WTC11 (cell line): ENCODE measurements at regions not wholly inside any gene's neighbourhood (a gene's known extent, or its start where the extent isn't known, plus 50 kb on each side); places are given as distances from the start of the nearest gene placed in this dataset.

Experiments used
- ATAC-seq: fragments of 200-7000 bp; cut with Tn5 transposase; 2 replicates; pipeline ENCODE4 v1.10.0; 2021; ENCODE audit warnings: mild to moderate bottlenecking, moderate library complexity
- CTCF ChIA-PET: fragments of 300-600 bp; sonication (Branson Sonifier 250); formaldehyde crosslinking; loops from one replicate; lab custom pipeline; 2021; ENCODE audit warnings: antibody characterized with exemption; lab: Charles Lee
- POLR2A ChIA-PET: fragments of 350-600 bp; sonication (Branson Sonifier 250); formaldehyde crosslinking; loops from one replicate; lab custom pipeline; 2021; ENCODE audit warnings: antibody characterized with exemption; lab: Charles Lee
- DNase-seq: peaks from one replicate; pipeline ENCODE4 v3.0.0; 2021; ENCODE audit warnings: low spot score
- H3K27ac Mint-ChIP-seq: 2 replicates; pipeline ENCODE4 v1.8.0; 2021; ENCODE audit warnings: mixed read lengths
- H3K27me3 Mint-ChIP-seq: 2 replicates; pipeline ENCODE4 v1.8.0; 2021; ENCODE audit warnings: low read depth, mild to moderate bottlenecking, moderate library complexity, mixed read lengths
- H3K36me3 Mint-ChIP-seq: 2 replicates; pipeline ENCODE4 v1.8.0; 2021; ENCODE audit warnings: mixed read lengths
- H3K4me1 Mint-ChIP-seq: 2 replicates; pipeline ENCODE4 v1.8.0; 2022; ENCODE audit warnings: mixed read lengths
- H3K4me3 Mint-ChIP-seq: 2 replicates; pipeline ENCODE4 v1.8.0; 2021; ENCODE audit warnings: mild to moderate bottlenecking, moderate library complexity, mixed read lengths
- H3K9me3 Mint-ChIP-seq: 2 replicates; pipeline ENCODE4 v1.8.0; 2021; ENCODE audit warnings: mixed read lengths
- CBFB ChIP-seq: sonication (generic); formaldehyde crosslinking; IDR thresholded peaks from 2 replicates; pipeline ENCODE4 v1.8.1; 2022; ENCODE audit warnings: mild to moderate bottlenecking, low read depth, missing genetic modification reagents
- CREB1 ChIP-seq: sonication (generic); formaldehyde crosslinking; IDR thresholded peaks from 2 replicates; pipeline ENCODE4 v1.8.0; 2023; ENCODE audit warnings: mild to moderate bottlenecking, missing genetic modification reagents
- CREM ChIP-seq: sonication (generic); formaldehyde crosslinking; IDR thresholded peaks from 2 replicates; pipeline ENCODE4 v1.8.1; 2022; ENCODE audit warnings: mild to moderate bottlenecking, missing genetic modification reagents, moderate library complexity
- NFATC4 ChIP-seq: fragments of 250-450 bp; sonication (Bioruptor Pico); IDR thresholded peaks from 2 replicates; pipeline ENCODE4 v1.9.0; 2021; ENCODE audit warnings: mild to moderate bottlenecking
- RELA ChIP-seq: sonication (generic); formaldehyde crosslinking; IDR thresholded peaks from 2 replicates; pipeline ENCODE4 v1.8.1; 2022; ENCODE audit warnings: missing genetic modification reagents, mild to moderate bottlenecking, borderline replicate concordance
- SMAD3 ChIP-seq: sonication (generic); formaldehyde crosslinking; IDR thresholded peaks from 2 replicates; pipeline ENCODE4 v1.8.0; 2022; ENCODE audit warnings: missing genetic modification reagents, mild to moderate bottlenecking, borderline replicate concordance
- SP1 ChIP-seq: sonication (generic); formaldehyde crosslinking; conservative IDR thresholded peaks from 2 replicates; pipeline ENCODE4 v1.8.1; 2022; ENCODE audit warnings: missing genetic modification reagents
- TEAD1 ChIP-seq: sonication (generic); formaldehyde crosslinking; IDR thresholded peaks from 2 replicates; pipeline ENCODE4 v1.8.0; 2022; ENCODE audit warnings: mild to moderate bottlenecking, missing genetic modification reagents
- TEAD4 ChIP-seq: sonication (generic); formaldehyde crosslinking; IDR thresholded peaks from 2 replicates; pipeline ENCODE4 v1.8.0; 2022; ENCODE audit warnings: mild to moderate bottlenecking, missing genetic modification reagents
- TP53 ChIP-seq: sonication (generic); formaldehyde crosslinking; IDR thresholded peaks from 2 replicates; pipeline ENCODE4 v1.8.1; 2023; ENCODE audit warnings: mild to moderate bottlenecking, missing genetic modification reagents
- ZNF121 ChIP-seq: sonication (generic); formaldehyde crosslinking; IDR thresholded peaks from 2 replicates; pipeline ENCODE4 v1.8.0; 2023; ENCODE audit warnings: missing genetic modification reagents
- ZNF219 ChIP-seq: sonication (generic); formaldehyde crosslinking; IDR thresholded peaks from 2 replicates; pipeline ENCODE4 v1.8.0; 2023; ENCODE audit warnings: missing genetic modification reagents, mild to moderate bottlenecking, borderline replicate concordance
- TF ChIP-seq, protein P1 (sequence below): sonication (generic); formaldehyde crosslinking; IDR thresholded peaks from 2 replicates; pipeline ENCODE4 v1.8.1; 2023; ENCODE audit warnings: mild to moderate bottlenecking, missing genetic modification reagents, borderline replicate concordance
- TF ChIP-seq, protein P2 (sequence below): sonication (generic); formaldehyde crosslinking; IDR thresholded peaks from 2 replicates; pipeline ENCODE4 v1.8.0; 2023; ENCODE audit warnings: missing genetic modification reagents, mild to moderate bottlenecking, borderline replicate concordance
- TF ChIP-seq, protein P3 (sequence below): sonication (generic); formaldehyde crosslinking; IDR thresholded peaks from 2 replicates; pipeline ENCODE4 v1.8.0; 2022; ENCODE audit warnings: mild to moderate bottlenecking, missing genetic modification reagents
- TF ChIP-seq, protein P4 (sequence below): sonication (generic); formaldehyde crosslinking; IDR thresholded peaks from 2 replicates; pipeline ENCODE4 v1.8.1; 2022; ENCODE audit warnings: mild to moderate bottlenecking, moderate library complexity, missing genetic modification reagents
- TF ChIP-seq, protein P5 (sequence below): fragments of 250-450 bp; sonication (Bioruptor Pico); IDR thresholded peaks from 2 replicates; pipeline ENCODE4 v1.9.0; 2021; ENCODE audit warnings: mild to moderate bottlenecking, borderline replicate concordance
- TF ChIP-seq, protein P6 (sequence below): sonication (generic); formaldehyde crosslinking; IDR thresholded peaks from 2 replicates; pipeline ENCODE4 v1.8.1; 2023; ENCODE audit warnings: mild to moderate bottlenecking, missing genetic modification reagents

DNA sequence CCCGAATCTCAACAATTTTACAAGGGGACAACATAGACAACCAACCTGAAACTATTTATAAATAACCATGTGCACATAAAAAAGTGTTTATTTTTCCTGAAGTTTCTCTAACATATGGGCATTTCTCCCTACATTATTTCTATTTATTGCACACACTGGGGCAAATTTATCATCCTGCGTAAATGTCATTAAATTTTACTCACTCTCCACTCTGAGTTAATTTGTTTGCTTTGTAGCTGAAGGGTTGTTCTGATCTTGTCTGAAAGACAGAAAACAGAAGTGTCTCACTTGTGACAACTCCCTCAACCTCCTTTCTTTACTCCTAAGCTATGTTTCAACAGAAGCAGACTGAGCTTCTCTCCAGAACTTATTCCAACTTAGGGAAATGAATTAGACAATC, 194.2 kb downstream of the HIPK3 start:
- CTCF ChIA-PET, result no interaction called here
- Mint-ChIP-seq H3K27ac (no peak overlapping the region), H3K4me3 (no peak overlapping the region), H3K4me1 (no peaks in the 10 kb centered on the region), H3K36me3 (no peaks in the 10 kb centered on the region), H3K27me3 (no peaks in the 10 kb centered on the region), H3K9me3 (no peaks in the 10 kb centered on the region)
- POLR2A ChIA-PET, result no interaction called here
- DNase-seq (no peak), ATAC-seq (no peak)
- TF ChIP-seq CBFB (CRISPR knock-in tag), result no peak
- no peak for TF ChIP-seq TP53 (CRISPR knock-in tag)
- TF ChIP-seq, protein P1, sequence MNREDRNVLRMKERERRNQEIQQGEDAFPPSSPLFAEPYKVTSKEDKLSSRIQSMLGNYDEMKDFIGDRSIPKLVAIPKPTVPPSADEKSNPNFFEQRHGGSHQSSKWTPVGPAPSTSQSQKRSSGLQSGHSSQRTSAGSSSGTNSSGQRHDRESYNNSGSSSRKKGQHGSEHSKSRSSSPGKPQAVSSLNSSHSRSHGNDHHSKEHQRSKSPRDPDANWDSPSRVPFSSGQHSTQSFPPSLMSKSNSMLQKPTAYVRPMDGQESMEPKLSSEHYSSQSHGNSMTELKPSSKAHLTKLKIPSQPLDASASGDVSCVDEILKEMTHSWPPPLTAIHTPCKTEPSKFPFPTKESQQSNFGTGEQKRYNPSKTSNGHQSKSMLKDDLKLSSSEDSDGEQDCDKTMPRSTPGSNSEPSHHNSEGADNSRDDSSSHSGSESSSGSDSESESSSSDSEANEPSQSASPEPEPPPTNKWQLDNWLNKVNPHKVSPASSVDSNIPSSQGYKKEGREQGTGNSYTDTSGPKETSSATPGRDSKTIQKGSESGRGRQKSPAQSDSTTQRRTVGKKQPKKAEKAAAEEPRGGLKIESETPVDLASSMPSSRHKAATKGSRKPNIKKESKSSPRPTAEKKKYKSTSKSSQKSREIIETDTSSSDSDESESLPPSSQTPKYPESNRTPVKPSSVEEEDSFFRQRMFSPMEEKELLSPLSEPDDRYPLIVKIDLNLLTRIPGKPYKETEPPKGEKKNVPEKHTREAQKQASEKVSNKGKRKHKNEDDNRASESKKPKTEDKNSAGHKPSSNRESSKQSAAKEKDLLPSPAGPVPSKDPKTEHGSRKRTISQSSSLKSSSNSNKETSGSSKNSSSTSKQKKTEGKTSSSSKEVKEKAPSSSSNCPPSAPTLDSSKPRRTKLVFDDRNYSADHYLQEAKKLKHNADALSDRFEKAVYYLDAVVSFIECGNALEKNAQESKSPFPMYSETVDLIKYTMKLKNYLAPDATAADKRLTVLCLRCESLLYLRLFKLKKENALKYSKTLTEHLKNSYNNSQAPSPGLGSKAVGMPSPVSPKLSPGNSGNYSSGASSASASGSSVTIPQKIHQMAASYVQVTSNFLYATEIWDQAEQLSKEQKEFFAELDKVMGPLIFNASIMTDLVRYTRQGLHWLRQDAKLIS (CRISPR knock-in tag), result no peak
- no peak for TF ChIP-seq SP1 (CRISPR knock-in tag)
- TF ChIP-seq, protein P2, sequence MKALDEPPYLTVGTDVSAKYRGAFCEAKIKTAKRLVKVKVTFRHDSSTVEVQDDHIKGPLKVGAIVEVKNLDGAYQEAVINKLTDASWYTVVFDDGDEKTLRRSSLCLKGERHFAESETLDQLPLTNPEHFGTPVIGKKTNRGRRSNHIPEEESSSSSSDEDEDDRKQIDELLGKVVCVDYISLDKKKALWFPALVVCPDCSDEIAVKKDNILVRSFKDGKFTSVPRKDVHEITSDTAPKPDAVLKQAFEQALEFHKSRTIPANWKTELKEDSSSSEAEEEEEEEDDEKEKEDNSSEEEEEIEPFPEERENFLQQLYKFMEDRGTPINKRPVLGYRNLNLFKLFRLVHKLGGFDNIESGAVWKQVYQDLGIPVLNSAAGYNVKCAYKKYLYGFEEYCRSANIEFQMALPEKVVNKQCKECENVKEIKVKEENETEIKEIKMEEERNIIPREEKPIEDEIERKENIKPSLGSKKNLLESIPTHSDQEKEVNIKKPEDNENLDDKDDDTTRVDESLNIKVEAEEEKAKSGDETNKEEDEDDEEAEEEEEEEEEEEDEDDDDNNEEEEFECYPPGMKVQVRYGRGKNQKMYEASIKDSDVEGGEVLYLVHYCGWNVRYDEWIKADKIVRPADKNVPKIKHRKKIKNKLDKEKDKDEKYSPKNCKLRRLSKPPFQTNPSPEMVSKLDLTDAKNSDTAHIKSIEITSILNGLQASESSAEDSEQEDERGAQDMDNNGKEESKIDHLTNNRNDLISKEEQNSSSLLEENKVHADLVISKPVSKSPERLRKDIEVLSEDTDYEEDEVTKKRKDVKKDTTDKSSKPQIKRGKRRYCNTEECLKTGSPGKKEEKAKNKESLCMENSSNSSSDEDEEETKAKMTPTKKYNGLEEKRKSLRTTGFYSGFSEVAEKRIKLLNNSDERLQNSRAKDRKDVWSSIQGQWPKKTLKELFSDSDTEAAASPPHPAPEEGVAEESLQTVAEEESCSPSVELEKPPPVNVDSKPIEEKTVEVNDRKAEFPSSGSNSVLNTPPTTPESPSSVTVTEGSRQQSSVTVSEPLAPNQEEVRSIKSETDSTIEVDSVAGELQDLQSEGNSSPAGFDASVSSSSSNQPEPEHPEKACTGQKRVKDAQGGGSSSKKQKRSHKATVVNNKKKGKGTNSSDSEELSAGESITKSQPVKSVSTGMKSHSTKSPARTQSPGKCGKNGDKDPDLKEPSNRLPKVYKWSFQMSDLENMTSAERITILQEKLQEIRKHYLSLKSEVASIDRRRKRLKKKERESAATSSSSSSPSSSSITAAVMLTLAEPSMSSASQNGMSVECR (CRISPR knock-in tag), result no peak
- no peak for TF ChIP-seq RELA (CRISPR knock-in tag)
- TF ChIP-seq CREB1 (CRISPR knock-in tag), result no peak
- TF ChIP-seq, protein P3, sequence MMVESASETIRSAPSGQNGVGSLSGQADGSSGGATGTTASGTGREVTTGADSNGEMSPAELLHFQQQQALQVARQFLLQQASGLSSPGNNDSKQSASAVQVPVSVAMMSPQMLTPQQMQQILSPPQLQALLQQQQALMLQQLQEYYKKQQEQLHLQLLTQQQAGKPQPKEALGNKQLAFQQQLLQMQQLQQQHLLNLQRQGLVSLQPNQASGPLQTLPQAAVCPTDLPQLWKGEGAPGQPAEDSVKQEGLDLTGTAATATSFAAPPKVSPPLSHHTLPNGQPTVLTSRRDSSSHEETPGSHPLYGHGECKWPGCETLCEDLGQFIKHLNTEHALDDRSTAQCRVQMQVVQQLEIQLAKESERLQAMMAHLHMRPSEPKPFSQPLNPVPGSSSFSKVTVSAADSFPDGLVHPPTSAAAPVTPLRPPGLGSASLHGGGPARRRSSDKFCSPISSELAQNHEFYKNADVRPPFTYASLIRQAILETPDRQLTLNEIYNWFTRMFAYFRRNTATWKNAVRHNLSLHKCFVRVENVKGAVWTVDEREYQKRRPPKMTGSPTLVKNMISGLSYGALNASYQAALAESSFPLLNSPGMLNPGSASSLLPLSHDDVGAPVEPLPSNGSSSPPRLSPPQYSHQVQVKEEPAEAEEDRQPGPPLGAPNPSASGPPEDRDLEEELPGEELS (CRISPR knock-in tag), result no peak
- TF ChIP-seq CREM (CRISPR knock-in tag), result no peak
- TF ChIP-seq, protein P4, sequence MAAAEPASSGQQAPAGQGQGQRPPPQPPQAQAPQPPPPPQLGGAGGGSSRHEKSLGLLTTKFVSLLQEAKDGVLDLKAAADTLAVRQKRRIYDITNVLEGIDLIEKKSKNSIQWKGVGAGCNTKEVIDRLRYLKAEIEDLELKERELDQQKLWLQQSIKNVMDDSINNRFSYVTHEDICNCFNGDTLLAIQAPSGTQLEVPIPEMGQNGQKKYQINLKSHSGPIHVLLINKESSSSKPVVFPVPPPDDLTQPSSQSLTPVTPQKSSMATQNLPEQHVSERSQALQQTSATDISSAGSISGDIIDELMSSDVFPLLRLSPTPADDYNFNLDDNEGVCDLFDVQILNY (CRISPR knock-in tag), result no peak

DNA sequence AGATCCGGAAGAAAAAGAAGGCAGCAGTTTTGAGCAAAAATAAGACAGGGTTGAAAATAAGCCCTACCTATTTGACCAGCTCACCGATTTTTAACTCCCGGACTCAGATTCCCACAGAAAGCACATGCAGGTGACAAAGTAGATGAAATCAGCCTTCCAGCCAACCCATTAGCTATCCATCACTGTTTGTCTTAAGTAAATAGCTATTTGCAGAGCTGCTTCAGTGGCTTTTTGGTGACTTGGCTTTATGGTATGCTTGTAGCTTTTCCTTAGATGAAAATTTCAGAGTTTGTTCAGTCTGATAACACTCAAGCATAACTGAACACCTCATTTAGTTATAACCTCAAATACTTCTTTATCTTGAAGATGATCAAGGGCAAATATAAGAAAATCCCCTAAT, 192.6 kb downstream of the HIPK3 start:
- POLR2A ChIA-PET, result no interaction called here
- CTCF ChIA-PET, result no interaction called here
- H3K27ac Mint-ChIP-seq, result no peak overlapping the region
- no peaks in the 10 kb centered on the region for H3K27me3 Mint-ChIP-seq
- H3K4me3 Mint-ChIP-seq, result no peak overlapping the region
- no peaks in the 10 kb centered on the region for H3K9me3 Mint-ChIP-seq
- no peaks in the 10 kb centered on the region for H3K4me1 Mint-ChIP-seq
- no peak for ATAC-seq
- H3K36me3 Mint-ChIP-seq, result no peaks in the 10 kb centered on the region
- no peak for DNase-seq
- TF ChIP-seq, protein P5, sequence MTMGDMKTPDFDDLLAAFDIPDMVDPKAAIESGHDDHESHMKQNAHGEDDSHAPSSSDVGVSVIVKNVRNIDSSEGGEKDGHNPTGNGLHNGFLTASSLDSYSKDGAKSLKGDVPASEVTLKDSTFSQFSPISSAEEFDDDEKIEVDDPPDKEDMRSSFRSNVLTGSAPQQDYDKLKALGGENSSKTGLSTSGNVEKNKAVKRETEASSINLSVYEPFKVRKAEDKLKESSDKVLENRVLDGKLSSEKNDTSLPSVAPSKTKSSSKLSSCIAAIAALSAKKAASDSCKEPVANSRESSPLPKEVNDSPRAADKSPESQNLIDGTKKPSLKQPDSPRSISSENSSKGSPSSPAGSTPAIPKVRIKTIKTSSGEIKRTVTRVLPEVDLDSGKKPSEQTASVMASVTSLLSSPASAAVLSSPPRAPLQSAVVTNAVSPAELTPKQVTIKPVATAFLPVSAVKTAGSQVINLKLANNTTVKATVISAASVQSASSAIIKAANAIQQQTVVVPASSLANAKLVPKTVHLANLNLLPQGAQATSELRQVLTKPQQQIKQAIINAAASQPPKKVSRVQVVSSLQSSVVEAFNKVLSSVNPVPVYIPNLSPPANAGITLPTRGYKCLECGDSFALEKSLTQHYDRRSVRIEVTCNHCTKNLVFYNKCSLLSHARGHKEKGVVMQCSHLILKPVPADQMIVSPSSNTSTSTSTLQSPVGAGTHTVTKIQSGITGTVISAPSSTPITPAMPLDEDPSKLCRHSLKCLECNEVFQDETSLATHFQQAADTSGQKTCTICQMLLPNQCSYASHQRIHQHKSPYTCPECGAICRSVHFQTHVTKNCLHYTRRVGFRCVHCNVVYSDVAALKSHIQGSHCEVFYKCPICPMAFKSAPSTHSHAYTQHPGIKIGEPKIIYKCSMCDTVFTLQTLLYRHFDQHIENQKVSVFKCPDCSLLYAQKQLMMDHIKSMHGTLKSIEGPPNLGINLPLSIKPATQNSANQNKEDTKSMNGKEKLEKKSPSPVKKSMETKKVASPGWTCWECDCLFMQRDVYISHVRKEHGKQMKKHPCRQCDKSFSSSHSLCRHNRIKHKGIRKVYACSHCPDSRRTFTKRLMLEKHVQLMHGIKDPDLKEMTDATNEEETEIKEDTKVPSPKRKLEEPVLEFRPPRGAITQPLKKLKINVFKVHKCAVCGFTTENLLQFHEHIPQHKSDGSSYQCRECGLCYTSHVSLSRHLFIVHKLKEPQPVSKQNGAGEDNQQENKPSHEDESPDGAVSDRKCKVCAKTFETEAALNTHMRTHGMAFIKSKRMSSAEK (CRISPR knock-in tag), result no peak
- TF ChIP-seq ZNF219 (CRISPR knock-in tag) (no peak), TEAD1 (CRISPR knock-in tag) (no peak), NFATC4 (CRISPR knock-in tag) (no peak), ZNF121 (CRISPR knock-in tag) (no peak), SMAD3 (CRISPR knock-in tag) (no peak), TEAD4 (CRISPR knock-in tag) (no peak)
- TF ChIP-seq, protein P6, sequence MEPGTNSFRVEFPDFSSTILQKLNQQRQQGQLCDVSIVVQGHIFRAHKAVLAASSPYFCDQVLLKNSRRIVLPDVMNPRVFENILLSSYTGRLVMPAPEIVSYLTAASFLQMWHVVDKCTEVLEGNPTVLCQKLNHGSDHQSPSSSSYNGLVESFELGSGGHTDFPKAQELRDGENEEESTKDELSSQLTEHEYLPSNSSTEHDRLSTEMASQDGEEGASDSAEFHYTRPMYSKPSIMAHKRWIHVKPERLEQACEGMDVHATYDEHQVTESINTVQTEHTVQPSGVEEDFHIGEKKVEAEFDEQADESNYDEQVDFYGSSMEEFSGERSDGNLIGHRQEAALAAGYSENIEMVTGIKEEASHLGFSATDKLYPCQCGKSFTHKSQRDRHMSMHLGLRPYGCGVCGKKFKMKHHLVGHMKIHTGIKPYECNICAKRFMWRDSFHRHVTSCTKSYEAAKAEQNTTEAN (CRISPR knock-in tag), result no peak
